IPS DF 19.7 (cell line): ENCODE measurements at regions not wholly inside any gene's neighbourhood (a gene's known extent, or its start where the extent isn't known, plus 50 kb on each side); places are given as distances from the start of the nearest gene placed in this dataset.
"Not testable (repeated sequence)": the region's sequence is repeated elsewhere in the genome, so short reads cannot be mapped to it uniquely, and the experiment has no call there.

Experiments used
- DNase-seq: peaks from one replicate; pipeline ENCODE4 v3.0.0-alpha.2; 2013; ENCODE audit warnings: low read depth, low spot score

DNA sequence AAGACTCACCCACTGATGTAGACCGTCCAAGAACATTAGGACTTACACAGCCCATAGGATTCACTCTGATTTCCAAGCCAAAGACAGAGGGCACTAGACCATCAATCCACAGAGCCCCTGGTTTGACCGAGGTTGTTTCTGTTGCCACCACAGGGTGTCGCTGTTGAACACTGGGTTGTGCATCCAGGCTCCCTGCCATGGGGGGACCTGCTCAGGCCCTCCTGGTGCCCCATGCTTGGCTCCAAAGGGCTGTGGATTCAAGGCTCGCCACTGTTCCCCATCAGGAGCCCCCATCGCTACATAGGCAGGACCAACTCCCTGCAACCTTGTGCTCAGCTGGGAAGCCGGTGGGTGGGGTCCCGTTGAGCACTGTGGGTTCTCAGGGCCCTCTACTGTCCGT, 128.0 kb upstream of the ANO1 start:
- DNase-seq: no peak

DNA sequence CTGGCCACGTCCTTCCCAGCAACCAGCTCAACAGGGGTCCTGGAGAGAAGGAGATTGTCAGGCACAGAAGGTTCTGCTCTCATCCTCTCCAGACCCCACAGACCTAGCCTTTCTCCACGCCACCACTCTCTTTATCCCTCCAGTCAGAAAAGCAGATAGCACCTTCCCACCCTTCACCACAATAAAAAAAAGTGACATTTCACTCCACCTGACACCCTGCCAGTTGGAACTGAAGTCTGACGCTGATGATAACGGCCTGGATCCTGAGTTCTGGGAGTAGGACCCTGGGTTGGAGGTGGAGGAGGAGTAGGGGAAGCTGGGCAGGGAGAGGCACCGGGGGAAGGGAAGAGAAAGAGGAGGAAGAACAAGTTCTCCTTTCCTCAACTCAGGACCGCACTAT, 127.5 kb upstream of the ANO1 start:
- no peak for DNase-seq

DNA sequence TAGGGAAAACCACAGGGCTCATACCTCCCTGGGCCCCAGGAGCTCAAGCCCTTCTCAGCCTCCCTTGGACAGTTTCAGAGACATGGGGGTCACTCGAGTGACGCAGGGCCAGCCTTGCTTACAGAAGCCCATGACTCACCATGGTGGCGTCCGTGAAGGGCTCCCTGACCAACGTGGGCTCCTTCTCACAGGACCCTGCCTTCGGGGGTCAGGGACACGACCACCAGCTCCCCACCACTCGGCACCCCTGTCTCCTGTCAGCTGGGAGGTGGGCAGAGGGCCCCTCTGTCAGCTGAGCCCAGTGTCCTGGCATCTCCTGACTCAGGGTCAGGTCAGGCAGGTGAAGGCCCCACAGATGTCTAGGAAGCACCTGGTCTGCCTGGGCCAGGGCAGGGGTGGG, 126.3 kb upstream of the ANO1 start:
- DNase-seq: no peak

DNA sequence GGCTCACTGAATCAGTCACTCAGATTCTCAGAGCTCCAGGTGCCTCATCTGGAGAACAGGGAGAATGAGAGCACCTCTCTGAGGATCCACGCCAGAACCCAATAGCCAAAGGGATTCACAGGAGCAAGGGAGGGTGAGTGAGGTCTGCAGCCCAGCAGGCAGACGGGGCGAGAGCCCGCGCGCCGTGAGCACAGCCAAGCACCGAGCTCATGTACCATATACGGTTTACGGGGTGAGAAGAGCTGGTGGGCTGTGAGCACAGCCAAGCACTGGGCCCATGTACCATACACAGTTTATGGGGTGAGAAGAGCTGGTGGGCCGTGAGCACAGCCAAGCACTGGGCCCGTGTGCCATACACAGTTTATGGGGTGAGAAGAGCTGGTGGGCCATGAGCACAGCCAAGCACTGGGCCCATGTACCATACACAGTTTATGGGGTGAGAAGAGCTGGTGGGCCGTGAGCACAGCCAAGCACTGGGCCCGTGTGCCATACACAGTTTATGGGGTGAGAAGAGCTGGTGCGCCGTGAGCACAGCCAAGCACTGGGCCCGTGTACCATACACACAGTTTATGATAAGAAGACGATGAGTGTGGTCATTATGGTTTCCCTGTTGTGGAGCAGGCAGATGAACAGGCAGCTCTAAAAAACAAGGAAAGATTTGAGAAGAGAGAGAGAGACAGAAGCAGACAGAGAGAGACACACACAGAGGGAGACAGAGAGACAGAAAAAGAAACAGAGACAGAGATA, 125.7 kb upstream of the ANO1 start:
- DNase-seq: not testable (repeated sequence)

DNA sequence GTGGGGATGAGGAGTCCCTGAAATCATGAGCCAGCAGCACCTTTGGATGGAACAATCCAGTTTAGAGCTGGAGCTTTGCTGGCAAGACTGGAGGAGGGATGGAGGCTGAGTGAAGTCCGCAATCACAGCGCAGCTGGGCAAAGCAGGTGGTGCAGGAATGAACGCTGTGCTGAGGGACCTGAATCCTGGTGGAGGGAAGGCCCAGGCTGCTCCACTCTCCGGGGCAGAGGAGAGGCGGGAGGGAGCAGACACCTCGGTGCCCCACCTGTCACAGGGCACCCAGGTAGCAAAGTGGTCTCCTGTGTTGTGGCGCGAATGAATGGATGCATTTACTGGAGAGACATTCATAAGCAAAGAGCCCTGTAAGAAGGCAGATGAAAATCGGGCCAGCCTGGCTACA, 124.8 kb upstream of the ANO1 start:
- no peak for DNase-seq

DNA sequence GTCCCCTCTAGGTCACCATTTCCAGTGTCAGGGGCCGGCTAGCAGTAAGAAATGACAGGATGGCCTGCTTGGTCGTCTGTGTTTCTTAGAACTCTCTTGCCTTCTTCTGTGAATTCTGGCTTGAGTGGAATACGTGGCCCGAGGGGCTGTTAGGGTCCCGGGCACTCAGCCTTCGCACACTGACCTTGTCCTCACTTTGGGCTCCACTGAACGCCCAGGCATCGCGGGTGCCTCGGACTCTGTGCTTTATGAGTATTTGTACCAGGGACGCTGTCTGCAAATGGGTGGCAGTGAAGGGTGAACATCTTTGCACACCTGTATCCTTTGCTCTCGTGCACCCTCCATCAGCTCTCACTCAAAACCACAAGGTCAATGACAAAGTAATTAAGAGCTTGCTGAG, 123.4 kb upstream of the ANO1 start:
- no peak for DNase-seq

DNA sequence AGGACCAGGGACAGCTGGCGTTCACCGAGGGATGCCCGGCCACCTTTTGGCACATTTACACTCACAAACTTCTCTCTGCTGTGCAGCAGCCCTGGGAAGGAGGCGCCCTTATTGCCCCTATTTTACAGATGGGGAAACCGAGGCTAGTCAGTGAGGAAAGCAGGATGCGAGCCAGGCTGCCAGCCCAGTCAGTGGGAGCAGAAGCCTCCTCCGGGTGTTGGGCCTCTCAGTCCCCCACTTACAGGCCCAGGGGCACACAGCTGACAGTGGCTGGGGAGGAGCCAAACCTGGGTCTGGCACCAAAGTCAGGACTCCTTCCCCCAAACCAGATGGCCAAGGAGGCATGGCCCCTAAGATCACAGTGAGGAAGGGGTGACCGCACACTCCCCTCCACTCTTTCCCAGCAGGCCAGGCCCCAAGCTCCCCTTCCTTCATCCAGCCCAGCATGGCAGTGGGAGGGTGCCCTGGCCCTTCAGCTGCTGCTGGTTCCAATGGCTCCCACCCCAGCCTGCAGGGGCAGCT, 121.4 kb upstream of the ANO1 start:
- no peak for DNase-seq

DNA sequence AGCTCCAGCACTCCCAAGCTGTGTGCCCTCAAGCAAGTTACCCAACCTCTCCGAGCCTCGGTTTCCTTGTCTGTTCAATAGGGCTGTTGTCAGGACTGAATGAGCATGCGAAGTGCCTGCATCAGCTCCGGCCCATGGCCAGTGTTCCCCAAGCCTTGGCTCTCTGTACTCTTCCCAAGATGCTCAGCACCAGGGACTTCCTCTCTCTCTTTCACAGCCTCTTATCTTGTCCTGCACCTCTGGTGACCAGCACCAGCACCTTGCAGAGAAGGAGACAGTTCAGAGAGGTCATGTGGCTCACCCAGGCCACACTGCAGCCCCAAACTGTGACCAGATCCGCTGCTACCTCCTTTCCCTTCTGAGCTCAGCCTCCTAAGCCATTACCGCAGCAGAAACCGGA, 120.3 kb upstream of the ANO1 start:
- no peak for DNase-seq

DNA sequence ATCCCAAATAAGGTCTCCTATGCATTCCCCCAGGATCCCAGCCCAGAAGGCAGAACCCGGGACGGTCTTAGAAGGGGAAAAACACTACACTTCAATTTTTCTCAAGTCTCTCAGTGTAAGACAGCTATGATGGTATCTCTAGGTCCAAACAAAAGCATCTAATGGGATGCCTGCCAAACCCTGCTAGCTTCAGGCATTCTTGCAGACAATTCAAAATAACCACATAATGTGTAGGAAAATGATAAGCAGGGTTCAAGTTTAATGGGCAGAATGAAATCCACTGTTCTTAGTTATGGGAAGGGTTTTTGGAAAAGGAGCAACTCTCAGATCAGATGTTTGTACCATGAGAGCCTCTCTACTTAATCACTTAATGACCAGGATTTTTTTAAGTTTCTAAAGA, 119.8 kb upstream of the ANO1 start:
- DNase-seq: no peak

DNA sequence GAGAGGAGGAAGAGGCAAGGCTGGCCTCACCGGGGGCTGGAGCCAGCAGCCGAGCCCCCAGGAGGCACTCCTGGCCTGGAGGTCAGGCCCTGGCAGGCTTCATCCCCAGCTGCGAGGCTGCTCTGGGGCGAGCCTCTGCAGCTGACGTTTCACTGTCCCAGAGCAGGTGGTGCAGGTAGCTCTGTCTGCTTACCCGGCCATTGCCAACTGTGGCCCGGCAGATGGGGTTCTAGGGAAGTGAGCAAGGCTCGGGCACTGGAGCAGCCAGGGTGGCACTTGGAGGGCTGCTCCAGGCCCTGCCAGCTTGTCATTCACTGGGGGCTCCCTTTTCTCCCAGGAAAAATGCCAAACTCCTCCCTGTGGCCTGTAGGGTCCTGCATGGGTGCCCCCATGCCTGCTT, 118.7 kb upstream of the ANO1 start:
- DNase-seq: no peak

DNA sequence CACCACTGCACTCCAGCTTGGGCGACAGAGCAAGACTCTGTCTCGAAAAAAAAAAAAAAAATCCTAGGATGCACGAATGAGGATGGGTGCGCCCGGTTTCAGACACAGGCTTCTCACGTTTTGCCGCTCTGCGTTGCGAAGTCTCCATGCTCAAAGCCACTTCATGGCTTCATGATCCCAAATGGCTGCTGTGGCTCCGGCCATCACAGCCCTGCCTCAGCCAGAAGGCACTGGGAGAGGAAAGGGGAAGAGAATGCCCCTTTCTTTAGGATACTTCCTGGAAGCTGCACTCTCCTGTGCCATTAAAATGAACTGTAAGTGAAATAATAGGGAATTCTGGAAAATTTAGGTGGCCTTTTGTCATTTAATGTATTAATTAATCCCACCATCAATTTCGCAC, 116.4 kb upstream of the ANO1 start:
- no peak for DNase-seq

DNA sequence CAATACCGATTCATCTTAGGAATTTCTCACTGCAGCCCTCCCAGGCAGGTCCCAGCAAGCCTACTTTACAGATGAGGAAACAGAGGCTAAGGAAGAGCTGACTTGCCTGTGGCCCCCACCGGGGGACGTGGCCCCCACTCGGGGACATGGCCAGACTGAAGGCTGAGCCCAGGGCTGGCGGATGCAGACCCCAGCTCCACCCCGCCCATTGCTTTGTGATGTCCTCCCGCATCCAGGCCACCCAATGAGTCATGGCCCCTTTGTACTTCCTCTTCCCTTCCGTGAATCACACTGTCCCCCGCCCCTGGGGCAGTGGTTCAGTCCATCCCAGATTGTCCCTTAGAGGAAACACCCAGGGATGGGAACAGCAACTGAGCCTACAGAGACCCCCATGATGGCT, 116.0 kb upstream of the ANO1 start:
- DNase-seq: no peak

DNA sequence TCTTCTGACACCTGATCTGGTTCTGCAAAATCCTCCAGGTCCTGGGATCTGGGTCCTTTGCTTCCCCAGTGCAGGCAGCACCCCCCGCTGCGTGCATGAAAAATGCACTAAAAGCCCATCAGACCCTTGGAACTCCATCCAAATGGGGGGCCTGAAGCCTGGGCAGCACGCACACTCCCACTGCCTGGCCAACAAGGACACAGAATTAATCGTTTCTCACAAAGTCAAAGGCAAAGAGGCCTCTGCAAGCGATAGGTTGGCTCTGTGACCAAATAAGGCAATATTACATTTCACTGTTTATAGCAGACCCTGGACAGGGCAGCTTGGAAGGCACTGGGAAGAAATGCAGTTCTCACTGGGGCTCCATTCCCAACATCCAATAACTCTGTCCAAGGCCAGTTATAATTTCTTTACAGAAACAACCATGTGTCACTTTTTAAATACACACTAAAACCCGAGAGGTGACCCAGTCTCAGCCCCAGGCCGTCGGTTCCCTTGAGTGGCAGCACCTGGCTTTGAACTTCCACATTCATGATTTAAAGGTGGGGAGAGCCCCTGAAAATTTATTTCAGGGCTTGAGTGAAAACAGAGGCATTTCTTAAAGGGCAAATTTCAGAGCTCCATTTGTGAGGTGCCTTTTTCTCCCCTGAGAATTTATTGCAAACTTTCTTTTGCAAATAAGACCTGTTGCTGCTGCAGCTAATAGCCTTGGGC, 114.4 kb upstream of the ANO1 start:
- DNase-seq: no peak

DNA sequence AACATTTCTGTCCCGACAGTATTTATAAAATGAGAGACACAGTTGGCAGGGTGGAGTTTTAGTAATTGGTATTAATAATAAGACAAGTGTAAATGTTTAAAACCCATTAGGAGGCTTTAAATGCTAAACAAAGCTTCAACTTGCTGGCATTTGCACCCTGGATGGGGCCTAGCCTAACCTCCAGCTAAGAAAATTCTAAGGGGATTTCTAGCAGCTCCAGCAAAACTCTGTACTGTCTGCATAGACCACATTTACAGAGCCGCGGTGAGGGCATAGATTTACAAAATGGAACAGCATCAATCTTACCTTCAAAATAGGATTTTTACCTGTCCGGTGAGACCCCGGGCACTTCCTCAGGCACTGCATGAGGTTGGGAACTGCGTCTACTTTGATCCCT, 113.9 kb upstream of the ANO1 start:
- DNase-seq: no peak

DNA sequence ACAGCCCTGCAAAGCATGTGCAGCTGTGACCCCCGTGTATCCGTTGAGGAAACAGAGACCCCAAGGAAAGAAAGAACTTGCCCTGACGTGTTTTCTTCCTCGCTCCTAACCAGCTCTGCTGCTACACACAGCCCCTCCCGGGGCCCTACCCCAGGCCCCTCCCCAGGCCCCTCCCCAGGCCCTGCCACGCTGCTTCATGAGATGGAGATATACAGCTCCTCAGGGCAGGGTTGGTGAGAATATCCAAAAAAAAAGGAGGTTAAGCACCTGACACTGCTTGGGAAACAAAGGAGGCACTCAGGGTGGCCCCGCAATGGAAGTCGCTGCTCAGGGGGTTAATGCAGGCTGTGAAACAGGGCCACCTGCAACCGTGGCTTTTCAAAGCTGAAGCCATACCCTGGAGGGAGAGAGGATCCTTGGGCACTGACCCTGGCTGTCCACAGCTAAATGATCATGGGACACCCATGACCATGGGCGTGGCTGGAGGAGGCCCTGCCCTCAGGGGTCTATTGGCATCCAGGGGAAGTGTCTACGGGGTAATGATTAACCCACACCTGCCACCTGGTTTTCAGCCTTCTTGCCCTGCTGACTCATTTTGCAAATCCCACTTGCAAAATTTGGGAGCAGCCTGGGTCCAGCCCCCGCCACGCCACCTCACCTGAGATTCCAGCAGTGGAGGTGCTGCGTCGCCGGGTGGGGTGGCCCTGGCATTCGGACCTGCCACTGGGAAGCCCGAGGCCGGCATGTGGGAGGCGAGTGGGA, 112.1 kb upstream of the ANO1 start:
- DNase-seq: no peak

DNA sequence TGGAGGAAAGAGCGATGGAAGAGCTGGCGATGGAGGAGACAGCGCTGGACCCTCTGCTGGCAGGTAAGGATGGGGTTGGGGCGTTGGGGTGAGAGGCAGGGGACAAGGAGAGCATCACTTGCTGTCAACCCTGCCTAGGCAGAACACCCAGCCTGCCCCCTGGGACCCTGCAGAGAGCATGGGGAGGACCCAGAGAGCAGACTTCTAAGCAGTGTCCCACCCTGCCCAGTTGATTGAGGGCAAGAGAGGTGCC, 111.6 kb upstream of the ANO1 start:
- no peak for DNase-seq

DNA sequence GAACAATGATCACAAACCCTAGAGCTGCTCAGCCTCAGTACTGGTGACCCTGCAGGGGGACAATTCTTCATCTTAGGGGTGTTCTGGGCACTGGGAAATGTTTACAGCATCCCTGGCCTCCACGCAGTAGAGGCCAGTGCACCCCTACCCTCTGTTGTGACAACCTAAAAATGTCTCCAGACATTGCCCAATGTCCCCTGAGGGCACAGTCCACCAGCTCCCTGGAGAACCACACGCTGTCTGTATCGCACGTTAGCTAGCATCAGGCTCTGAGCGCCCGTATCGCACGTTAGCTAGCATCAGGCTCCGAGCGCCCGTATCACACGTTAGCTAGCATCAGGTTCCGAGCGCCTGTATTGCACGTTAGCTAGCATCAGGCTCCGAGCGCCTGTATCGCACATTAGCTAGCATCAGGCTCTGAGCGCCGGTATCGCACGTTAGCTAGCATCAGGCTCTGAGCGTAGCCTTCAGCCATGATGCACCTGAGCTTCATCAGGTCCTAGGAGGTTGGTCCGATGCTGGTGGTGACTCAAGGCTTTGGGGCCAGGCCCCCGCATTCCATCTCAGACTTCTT, 111.1 kb upstream of the ANO1 start:
- no peak for DNase-seq

DNA sequence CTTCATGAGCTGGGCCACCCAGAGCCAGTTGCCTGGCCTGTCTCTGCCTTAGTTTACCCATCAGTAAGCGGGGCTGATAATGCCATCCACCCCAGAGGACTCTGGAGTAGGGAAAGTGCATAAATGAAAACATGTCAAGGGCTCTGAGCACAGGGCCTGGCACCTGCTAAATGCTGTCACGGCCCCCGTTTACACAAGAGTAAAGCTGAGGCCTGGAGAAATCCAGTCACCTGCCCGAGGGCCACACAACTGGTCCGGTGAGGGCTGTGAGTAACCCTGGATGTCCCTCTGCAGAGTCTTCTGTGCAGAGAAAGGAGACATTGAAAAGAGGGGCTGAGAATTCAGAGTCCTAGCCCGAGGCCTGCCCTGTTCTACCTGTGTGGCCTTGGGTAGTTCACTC, 110.6 kb upstream of the ANO1 start:
- DNase-seq: no peak

DNA sequence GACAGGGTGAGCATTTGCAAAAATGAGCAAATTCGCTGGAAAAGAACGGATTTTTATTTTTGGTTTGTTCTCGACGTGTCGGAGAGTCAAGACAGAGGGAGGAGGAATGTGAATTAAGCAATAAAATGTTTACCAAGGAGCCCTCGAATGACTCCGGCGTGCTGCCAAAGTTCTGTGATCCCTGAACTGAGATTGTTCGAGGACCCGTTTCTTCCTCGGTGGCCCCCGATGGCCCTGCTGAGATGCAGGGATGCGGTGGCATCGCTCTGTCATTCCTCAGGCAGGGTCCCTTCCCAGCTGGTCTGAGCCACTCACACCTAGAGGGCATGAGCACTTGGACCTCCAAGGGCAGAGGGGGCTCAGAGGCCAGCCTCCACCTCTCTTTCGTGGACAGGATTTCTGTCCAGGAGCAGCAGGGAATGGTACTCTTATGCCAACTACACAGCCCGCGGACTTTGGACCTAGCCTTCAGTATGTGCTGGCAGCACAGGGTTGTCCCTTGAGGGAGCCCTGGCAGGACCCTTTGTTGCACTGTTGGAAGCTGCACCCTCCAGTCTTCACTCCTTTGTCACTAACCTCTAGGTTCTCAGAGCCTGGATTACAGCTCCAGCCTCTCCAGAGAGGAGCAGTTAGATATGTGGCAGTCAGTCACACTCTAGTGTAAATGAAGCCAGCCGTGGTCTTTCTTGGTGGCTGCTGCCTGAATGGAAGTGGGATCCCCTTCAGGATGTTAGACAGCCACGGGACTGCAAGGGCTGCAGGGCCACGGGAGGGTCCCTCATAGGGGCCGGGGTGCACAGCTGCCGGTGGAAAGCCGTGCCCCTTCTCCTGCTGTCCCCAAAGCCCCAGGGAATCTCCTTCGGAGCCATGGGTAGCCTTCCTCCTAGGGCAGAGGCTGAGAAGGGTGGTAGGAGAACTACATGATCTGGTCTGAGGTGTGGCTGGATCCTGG, 109.4 kb upstream of the ANO1 start:
- no peak for DNase-seq

DNA sequence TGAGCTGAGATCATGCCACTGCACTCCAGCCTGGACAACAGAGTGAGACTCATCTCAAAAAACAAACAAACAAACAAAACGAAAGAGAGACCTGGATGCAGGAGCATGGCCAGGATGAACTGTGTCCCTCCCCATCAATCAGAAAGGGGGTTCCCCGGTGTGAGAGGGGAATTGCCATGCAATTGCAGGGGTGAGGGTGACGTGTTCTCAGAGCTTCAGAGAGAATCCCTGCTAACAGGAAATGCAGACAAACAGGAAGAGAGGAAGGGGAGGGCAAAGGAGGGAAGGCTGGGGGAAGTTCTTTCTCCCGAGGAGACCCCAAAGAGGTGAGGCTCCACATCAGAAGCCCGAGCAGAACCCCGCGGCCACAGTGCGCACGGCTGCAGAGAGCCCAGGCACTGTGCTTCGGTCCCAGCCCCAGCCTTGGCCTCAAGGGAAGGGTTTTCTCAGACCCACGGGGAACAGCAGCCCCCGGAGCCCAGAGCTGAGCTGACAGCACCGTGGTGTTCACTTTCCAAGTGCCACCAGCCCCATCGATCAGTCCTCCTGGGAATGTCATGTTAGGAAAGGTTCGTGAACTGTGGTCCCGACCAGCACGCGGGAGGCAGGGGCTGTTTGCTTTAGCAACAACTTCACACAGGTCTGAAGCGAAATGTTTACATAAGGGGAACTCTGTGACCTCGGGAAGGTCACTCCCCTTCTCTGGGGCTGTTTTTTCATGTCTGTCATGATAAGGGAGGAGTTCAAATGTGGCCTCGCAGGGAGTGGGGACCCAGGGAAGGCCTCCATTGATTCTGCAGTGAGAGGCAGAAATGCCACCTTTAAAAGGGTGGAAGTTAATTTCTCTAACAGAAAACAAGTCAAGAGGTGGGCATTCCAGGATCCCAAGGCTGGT, 108.0 kb upstream of the ANO1 start:
- DNase-seq: no peak
